GM20000 (cell line): ENCODE measurements at regions not wholly inside any gene's neighbourhood (a gene's known extent, or its start where the extent isn't known, plus 50 kb on each side); places are given as distances from the start of the nearest gene placed in this dataset.

Source experiments
- DNase-seq: peaks from one replicate; pipeline ENCODE4 v3.0.0; 2012; ENCODE audit warnings: low spot score
- CTCF ChIP-seq: IDR thresholded peaks from 2 replicates; pipeline ENCODE4 v1.5.1; 2012; ENCODE audit warnings: mild to moderate bottlenecking, control low read depth; ENCODE audit errors: extremely low read depth, missing control alignments

DNA sequence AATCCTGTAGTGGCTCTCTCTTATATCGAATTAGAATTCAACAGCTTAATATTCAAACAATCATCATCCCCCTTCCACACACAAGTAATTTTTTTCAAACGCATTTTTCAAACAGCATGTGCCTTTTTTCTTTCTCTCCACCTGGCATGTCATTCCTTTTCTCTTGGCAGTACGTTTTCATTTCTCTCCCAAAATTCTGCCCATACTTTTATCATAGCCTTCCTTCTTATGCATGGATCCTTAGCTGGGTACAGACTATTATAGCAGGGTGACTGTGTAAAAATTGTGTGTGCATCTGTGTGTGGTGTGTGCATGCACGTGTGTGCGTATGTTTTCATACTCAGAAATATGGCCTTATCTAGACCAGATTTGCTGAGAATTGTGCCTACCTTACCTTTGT lies 184.3 kb downstream of the ZC3H11B start:
- no peak for TF ChIP-seq CTCF
- DNase-seq = no peak

DNA sequence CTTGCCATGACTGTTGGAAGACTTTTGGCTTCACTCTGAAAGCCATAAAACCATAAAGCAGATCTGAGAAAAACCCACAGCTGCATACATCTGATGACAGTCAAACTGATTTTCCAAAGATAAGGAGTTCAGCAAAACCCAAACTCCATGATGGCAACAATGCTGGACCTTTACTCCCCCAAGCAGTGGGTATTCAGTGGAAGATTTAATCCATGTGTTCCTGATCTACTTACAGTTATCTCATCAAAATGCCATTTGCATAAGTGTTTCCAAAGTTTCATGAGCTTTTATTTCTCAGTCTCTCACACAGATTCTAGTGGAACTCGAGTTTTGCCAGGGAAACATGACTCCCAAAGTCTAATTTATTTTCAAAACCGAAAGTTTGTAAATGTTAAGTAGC lies 184.9 kb downstream of the ZC3H11B start:
- DNase-seq = no peak
- no peak for TF ChIP-seq CTCF

DNA sequence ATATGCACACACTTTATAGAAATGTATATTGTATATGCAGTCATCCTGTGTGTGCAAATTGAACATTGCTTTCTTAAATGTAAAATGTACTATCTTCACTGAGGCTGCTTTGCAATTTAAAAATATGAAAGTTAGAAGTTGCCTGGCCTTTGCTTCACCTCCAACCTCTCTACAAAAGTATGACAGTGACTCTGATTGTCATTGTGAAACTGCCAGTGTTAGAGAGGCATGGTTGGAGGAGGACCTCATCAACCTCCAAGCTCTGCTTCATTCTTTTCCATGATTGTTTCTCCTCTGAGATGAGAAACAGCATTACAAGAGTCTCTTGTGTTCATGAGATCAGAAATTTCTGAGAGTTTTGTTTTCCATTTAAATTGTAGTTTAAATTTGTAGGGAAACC lies 185.5 kb downstream of the ZC3H11B start:
- no peak for TF ChIP-seq CTCF
- DNase-seq = no peak

GRCh38 chr1:219422811-219423598 lies 189.9 kb downstream of the ZC3H11B start:
- DNase-seq = no peak
- no peak for TF ChIP-seq CTCF

DNA sequence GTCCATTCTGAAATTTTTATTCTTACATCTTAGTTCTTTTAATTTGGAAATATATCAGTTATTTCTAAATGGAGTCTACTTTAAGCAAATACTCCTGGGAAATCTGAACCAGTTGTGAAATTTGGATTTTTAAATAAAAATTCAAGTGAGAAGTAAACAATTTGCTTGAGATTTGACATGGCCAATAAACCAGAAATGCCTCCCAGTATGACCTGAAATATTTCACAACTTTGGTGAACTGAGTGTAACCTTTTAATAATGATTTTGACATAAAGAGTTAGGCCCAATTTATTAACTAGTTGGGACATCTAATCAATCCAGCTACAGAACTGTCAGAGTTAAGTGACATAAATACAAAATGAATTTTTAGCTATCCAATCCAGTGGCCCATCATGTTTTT lies 192.0 kb downstream of the ZC3H11B start:
- DNase-seq = no peak
- TF ChIP-seq CTCF = no peak

- no peak for DNase-seq
- TF ChIP-seq CTCF = no peak
These were observed 193.0 kb downstream of the ZC3H11B start for GRCh38 chr1:219419860-219420259.

GRCh38 chr1:219419065-219419464 lies 193.8 kb downstream of the ZC3H11B start:
- no peak for TF ChIP-seq CTCF
- no peak for DNase-seq
